NCI-H69 (cell line): ENCODE measurements at regions not wholly inside any gene's neighbourhood (a gene's known extent, or its start where the extent isn't known, plus 50 kb on each side); places are given as distances from the start of the nearest gene placed in this dataset.
"Not testable (repeated sequence)": the region's sequence is repeated elsewhere in the genome, so short reads cannot be mapped to it uniquely, and the experiment has no call there.

Experiments
- DNase-seq: peaks from one replicate; lab custom pipeline; 2025; lab: John Stamatoyannopoulos, UW

GRCh38 chr4:92012899-92013867 is 290.6 kb upstream of the GRID2 start:
- DNase-seq = peak; percentile 72

- no peak for DNase-seq
These were observed 289.7 kb upstream of the GRID2 start for GRCh38 chr4:92014067-92014466.

- DNase-seq = no peak
These were observed 282.6 kb upstream of the GRID2 start for GRCh38 chr4:92021203-92021602.

- DNase-seq = no peak
These were observed 282.0 kb upstream of the GRID2 start for GRCh38 chr4:92021788-92022187.

GRCh38 chr4:92028830-92029229 is 274.9 kb upstream of the GRID2 start:
- not testable (repeated sequence) for DNase-seq

- DNase-seq = no peak
These were observed 271.9 kb upstream of the GRID2 start for GRCh38 chr4:92031825-92032224.

- DNase-seq = no peak
These were observed 268.1 kb upstream of the GRID2 start for GRCh38 chr4:92035666-92036065.

- DNase-seq = no peak
These were observed 258.0 kb upstream of the GRID2 start for GRCh38 chr4:92045718-92046117.

- DNase-seq = peak; percentile 41
These were observed 256.4 kb upstream of the GRID2 start for GRCh38 chr4:92047209-92047875.

- DNase-seq = no peak
These were observed 252.9 kb upstream of the GRID2 start for GRCh38 chr4:92050875-92051274.

- DNase-seq = peak; percentile 84
These were observed 244.2 kb upstream of the GRID2 start for GRCh38 chr4:92059615-92060014.

GRCh38 chr4:92060333-92060732 is 243.4 kb upstream of the GRID2 start:
- peak; percentile 83 for DNase-seq

- DNase-seq = no peak
These were observed 239.2 kb upstream of the GRID2 start for GRCh38 chr4:92064574-92064973.

GRCh38 chr4:92066485-92066884 is 237.3 kb upstream of the GRID2 start:
- no peak for DNase-seq

GRCh38 chr4:92071587-92071986 is 232.2 kb upstream of the GRID2 start:
- DNase-seq = no peak

GRCh38 chr4:92074839-92075238 is 228.9 kb upstream of the GRID2 start:
- no peak for DNase-seq

GRCh38 chr4:92090887-92091286 is 212.9 kb upstream of the GRID2 start:
- DNase-seq = no peak

- peak; percentile 4 for DNase-seq
These were observed 212.4 kb upstream of the GRID2 start for GRCh38 chr4:92091335-92091734.

GRCh38 chr4:92099861-92100260 is 203.9 kb upstream of the GRID2 start:
- peak; percentile 31 for DNase-seq

GRCh38 chr4:92100975-92101374 is 202.8 kb upstream of the GRID2 start:
- DNase-seq = peak; percentile 91

- peak; percentile 41 for DNase-seq
These were observed 202.0 kb upstream of the GRID2 start for GRCh38 chr4:92101737-92102172.

GRCh38 chr4:92104506-92104905 is 199.3 kb upstream of the GRID2 start:
- DNase-seq = peak; percentile 71

GRCh38 chr4:92106816-92107215 is 196.9 kb upstream of the GRID2 start:
- no peak for DNase-seq
